ENCODE measurements at regions not wholly inside any gene's neighbourhood (a gene's known extent, or its start where the extent isn't known, plus 50 kb on each side); places are given as distances from the start of the nearest gene placed in this dataset.

- DNase-seq (ENCODE audit: low read depth), result no peak
- no peak for TF ChIP-seq CTCF (IDR thresholded peaks at IDR 0.05; ENCODE audit: insufficient read depth, low read depth, low read length)
- no peak overlapping the region for H3K4me3 ChIP-seq (ENCODE audit: low read depth, low read length)
Measured at GRCh38 chr9:82164159-82164558, 175.6 kb downstream of the SPATA31D1 start.

- no peak for TF ChIP-seq CTCF (IDR thresholded peaks at IDR 0.05; ENCODE audit: insufficient read depth, low read depth, low read length)
- no peak overlapping the region for H3K4me3 ChIP-seq (ENCODE audit: low read depth, low read length)
- DNase-seq (ENCODE audit: low read depth), result peak; percentile 17
Measured at GRCh38 chr9:82167296-82167695, 178.7 kb downstream of the SPATA31D1 start.

GRCh38 chr9:82168585-82168984 lies 180.0 kb downstream of the SPATA31D1 start:
- no peak for TF ChIP-seq CTCF (IDR thresholded peaks at IDR 0.05; ENCODE audit: insufficient read depth, low read depth, low read length)
- DNase-seq (ENCODE audit: low read depth), result peak; percentile 9
- no peak overlapping the region for H3K4me3 ChIP-seq (ENCODE audit: low read depth, low read length)

GRCh38 chr9:82170866-82171265 lies 182.3 kb downstream of the SPATA31D1 start:
- no peak for DNase-seq (ENCODE audit: low read depth)
- TF ChIP-seq CTCF (IDR thresholded peaks at IDR 0.05; ENCODE audit: insufficient read depth, low read depth, low read length), result no peak
- H3K4me3 ChIP-seq (ENCODE audit: low read depth, low read length), result no peak overlapping the region

GRCh38 chr9:82171271-82171670 lies 182.7 kb downstream of the SPATA31D1 start:
- DNase-seq (ENCODE audit: low read depth), result no peak
- no peak overlapping the region for H3K4me3 ChIP-seq (ENCODE audit: low read depth, low read length)
- TF ChIP-seq CTCF (IDR thresholded peaks at IDR 0.05; ENCODE audit: insufficient read depth, low read depth, low read length), result no peak

GRCh38 chr9:82180711-82181110 lies 192.1 kb downstream of the SPATA31D1 start:
- no peak for DNase-seq (ENCODE audit: low read depth)
- no peak overlapping the region for H3K4me3 ChIP-seq (ENCODE audit: low read depth, low read length)
- TF ChIP-seq CTCF (IDR thresholded peaks at IDR 0.05; ENCODE audit: insufficient read depth, low read depth, low read length), result no peak

GRCh38 chr9:82183181-82183860 lies 194.7 kb downstream of the SPATA31D1 start:
- DNase-seq (ENCODE audit: low read depth), result no peak
- no peak overlapping the region for H3K4me3 ChIP-seq (ENCODE audit: low read depth, low read length)
- TF ChIP-seq CTCF (IDR thresholded peaks at IDR 0.05; ENCODE audit: insufficient read depth, low read depth, low read length), result no peak

Measured in fibroblast of villous mesenchyme (primary cell).